Stomach (tissue), 8 donors: ENCODE measurements at regions not wholly inside any gene's neighbourhood (a gene's known extent, or its start where the extent isn't known, plus 50 kb on each side); places are given as distances from the start of the nearest gene placed in this dataset.

Source experiments
- DNase-seq, 2 donors: peaks; one replicate each; pipeline versions ENCODE4 v3.0.0 to v3.0.0-alpha.2; 2013 to 2019
- H3K27ac ChIP-seq, 5 donors: fragments of 200-600 bp in 4 of 5; sonication (generic) in 4 of 5; one replicate each; pipeline ENCODE4 v1.5.1; 2013 to 2019; ENCODE audit warnings: mild to moderate bottlenecking in 1 of 5, moderate library complexity in 1 of 5
- H3K27me3 ChIP-seq, 3 donors: fragments of 200-600 bp; sonication (generic); one replicate each; pipeline ENCODE4 v1.5.1; 2017 to 2019; ENCODE audit warnings: mixed run types in 1 of 3
- H3K36me3 ChIP-seq, 4 donors: fragments of 200-600 bp; sonication (generic); 1 replicate in 3 of 4; 2 replicates in 1 of 4; pipeline ENCODE4 v1.5.1; 2016 to 2019
- H3K4me1 ChIP-seq, 4 donors: fragments of 200-600 bp; sonication (generic); one replicate each; pipeline ENCODE4 v1.5.1; 2016 to 2019
- H3K4me3 ChIP-seq, 4 donors: fragments of 200-600 bp; sonication (generic) in 3 of 4; one replicate each; pipeline ENCODE4 v1.5.1; 2016 to 2019; ENCODE audit warnings: mild to moderate bottlenecking in 1 of 4
- H3K9me3 ChIP-seq, 4 donors: fragments of 200-600 bp; sonication (generic); one replicate each; pipeline ENCODE4 v1.5.1; 2016 to 2019
- EP300 ChIP-seq: sonication (generic); formaldehyde crosslinking; IDR thresholded peaks from one replicate; pipeline ENCODE4 v1.6.1; 2017; ENCODE audit warnings: antibody characterized with exemption
- POLR2A ChIP-seq, 4 donors: fragments of 450-650 bp; IDR thresholded peaks; one replicate each; pipeline ENCODE4 v1.6.1; 2016; ENCODE audit warnings: antibody characterized with exemption in 4 of 4, control low read depth in 2 of 4, mild to moderate bottlenecking in 1 of 4, moderate library complexity in 1 of 4
- POLR2AphosphoS5 ChIP-seq, 3 donors: sonication (generic); formaldehyde crosslinking; IDR thresholded peaks; one replicate each; pipeline ENCODE4 v1.6.1; 2016; ENCODE audit warnings: antibody characterized with exemption in 3 of 3
- WGBS, 5 donors: extraction: QIAGEN DNeasy Blood & Tissue Kit in 3 of 5; methylation state at CpG; one replicate each; pipeline versions ENCODE4 v1.1.5 to v1.1.7; 2013 to 2018; 5-methylcytosine and 5-hydroxymethylcytosine counted together
- intact Hi-C: fragments of 100-400 bp; cut with DNase I; formaldehyde crosslinking; loops from one replicate; pipeline ENCODE4 v1.15.1; 2023; ENCODE audit warnings: low total_unique reads
- TF ChIP-seq, protein P1 (sequence below), 7 experiments: fragments of 450-650 bp in 4 of 7; fragments of 200-600 bp in 3 of 7; sonication (generic) in 3 of 7; IDR thresholded peaks; one replicate each; pipeline ENCODE4 v1.5.1; 2016 to 2019; ENCODE audit warnings: antibody characterized with exemption in 7 of 7, control low read depth in 2 of 7, mild to moderate bottlenecking in 1 of 7
- donor health status: healthy with polysubstance abuse.
- donor health status: Bipolar disorder and iron deficiency.
- donor health status: healthy.

DNA sequence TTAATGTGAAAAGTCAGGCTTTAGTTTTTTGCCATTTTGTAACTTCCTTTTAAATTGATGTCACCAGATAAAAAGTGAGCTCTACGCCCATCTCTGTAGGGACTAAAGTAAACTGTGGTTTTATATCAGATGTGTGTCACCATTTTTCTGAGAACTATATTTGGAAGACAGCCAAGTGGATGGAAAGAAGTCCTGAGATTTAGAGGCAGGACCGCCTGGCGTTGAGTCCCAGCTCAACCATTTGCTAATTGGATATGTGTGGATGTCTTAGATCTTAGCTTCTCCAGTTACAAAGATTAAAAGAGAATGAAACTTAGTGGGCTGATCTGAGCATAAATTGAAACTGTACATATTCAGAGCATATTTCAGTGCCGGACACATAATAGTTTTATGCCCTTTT is 691.6 kb upstream of the CELF2 start:
- 60 to 66% (median 65%) methylated on average over 4 of the region's 4 CpGs for whole genome bisulfite sequencing, 5 donors
- TF ChIP-seq, protein P1, sequence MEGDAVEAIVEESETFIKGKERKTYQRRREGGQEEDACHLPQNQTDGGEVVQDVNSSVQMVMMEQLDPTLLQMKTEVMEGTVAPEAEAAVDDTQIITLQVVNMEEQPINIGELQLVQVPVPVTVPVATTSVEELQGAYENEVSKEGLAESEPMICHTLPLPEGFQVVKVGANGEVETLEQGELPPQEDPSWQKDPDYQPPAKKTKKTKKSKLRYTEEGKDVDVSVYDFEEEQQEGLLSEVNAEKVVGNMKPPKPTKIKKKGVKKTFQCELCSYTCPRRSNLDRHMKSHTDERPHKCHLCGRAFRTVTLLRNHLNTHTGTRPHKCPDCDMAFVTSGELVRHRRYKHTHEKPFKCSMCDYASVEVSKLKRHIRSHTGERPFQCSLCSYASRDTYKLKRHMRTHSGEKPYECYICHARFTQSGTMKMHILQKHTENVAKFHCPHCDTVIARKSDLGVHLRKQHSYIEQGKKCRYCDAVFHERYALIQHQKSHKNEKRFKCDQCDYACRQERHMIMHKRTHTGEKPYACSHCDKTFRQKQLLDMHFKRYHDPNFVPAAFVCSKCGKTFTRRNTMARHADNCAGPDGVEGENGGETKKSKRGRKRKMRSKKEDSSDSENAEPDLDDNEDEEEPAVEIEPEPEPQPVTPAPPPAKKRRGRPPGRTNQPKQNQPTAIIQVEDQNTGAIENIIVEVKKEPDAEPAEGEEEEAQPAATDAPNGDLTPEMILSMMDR (IDR thresholded peaks at IDR 0.05): no peak
- TF ChIP-seq EP300 (no peak), POLR2A (IDR thresholded peaks at IDR 0.05) (no peak), POLR2AphosphoS5 (IDR thresholded peaks at IDR 0.05) (no peak)
- intact Hi-C loops: no loop called here

DNA sequence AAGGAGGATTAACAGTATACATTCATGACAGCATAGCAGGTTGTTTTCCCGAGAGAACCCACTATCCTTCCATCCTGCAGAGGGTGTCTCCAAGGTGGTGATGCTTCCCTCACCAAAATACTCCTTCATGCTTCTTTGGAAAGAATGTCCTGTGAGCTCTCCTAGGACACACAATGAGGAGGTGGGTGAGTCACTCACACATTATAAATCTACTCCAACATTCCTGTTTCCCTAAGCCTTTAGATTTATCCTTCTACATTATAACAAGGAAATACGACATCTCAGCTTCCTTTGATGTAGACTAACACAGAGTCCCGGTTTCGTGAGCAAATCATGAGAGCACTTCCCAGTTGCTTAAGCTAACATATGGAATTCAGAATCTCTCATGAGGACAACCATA is 689.7 kb upstream of the CELF2 start:
- Histone ChIP-seq H3K4me1 (no peaks in the 10 kb centered on the region), H3K4me3 (no peak overlapping the region), H3K36me3 (no peaks in the 10 kb centered on the region), H3K27me3 (no peaks in the 10 kb centered on the region), H3K27ac (no peak overlapping the region), H3K9me3 (no peaks in the 10 kb centered on the region)
- intact Hi-C loops: no loop called here
- TF ChIP-seq POLR2A (IDR thresholded peaks at IDR 0.05) (no peak), POLR2AphosphoS5 (IDR thresholded peaks at IDR 0.05) (no peak), EP300 (no peak)
- TF ChIP-seq, protein P1 (IDR thresholded peaks at IDR 0.05): no peak
- no peak for DNase-seq
- WGBS, 5 donors: 82 to 88% (median 84%) methylated on average over 4 of the region's 4 CpGs

More for the DNA sequence above, 691.6 kb upstream of the CELF2 start:
- Histone ChIP-seq H3K27me3 (no peaks in the 10 kb centered on the region), H3K4me1 (no peaks in the 10 kb centered on the region), H3K4me3 (no peak overlapping the region), H3K27ac (no peak overlapping the region), H3K36me3 (no peaks in the 10 kb centered on the region), H3K9me3 (no peaks in the 10 kb centered on the region)
- no peak for DNase-seq

DNA sequence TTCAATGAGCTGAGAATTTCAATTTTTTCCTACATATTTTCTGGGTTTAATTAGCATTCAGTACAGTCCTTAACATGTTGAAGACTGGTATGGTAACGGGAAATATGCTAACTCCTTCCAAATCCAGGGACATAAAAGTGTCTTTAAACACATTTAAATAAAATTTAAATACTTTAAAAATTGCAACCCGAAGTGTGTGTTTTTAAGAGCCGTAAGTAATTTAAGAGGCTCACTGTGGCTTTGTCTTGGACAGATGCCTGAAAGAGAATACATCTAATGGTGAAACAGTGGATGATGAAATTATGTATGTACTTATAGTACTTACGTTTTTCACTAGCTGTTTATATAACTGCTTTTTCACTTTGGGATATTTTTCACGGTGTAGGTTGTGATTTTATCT is 687.3 kb upstream of the CELF2 start:
- Histone ChIP-seq H3K4me1 (no peaks in the 10 kb centered on the region), H3K27ac (no peak overlapping the region), H3K36me3 (no peaks in the 10 kb centered on the region), H3K9me3 (no peaks in the 10 kb centered on the region), H3K4me3 (no peak overlapping the region), H3K27me3 (no peaks in the 10 kb centered on the region)
- intact Hi-C loops: no loop called here
- TF ChIP-seq POLR2AphosphoS5 (IDR thresholded peaks at IDR 0.05): no peak
- TF ChIP-seq EP300: no peak
- no peak for TF ChIP-seq POLR2A (IDR thresholded peaks at IDR 0.05)
- TF ChIP-seq, protein P1 (IDR thresholded peaks at IDR 0.05): no peak
- no peak for DNase-seq
- WGBS, 5 donors: 66 to 71% (median 70%) methylated on average over 5 of the region's 5 CpGs

DNA sequence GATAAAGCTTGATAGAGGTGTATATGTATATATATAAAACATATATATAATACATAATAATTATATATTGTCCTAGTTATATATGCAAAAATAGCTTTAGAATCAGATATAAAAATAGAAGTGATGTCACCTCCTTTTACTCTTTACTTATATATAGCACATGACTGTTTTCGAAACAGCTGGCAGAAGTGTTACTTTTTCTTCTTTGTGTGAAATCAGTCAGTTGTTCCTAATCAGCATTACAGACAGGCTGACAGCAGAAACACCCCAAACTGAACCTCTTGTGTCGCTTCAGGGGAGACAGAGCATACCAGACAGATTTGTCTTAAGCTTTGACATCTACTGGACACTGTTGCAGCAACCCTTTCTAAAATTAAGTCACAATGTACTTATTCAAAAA is 684.9 kb upstream of the CELF2 start:
- H3K9me3 ChIP-seq: no peaks in the 10 kb centered on the region
- TF ChIP-seq, protein P1 (IDR thresholded peaks at IDR 0.05): no peak
- TF ChIP-seq POLR2A (IDR thresholded peaks at IDR 0.05): no peak
- TF ChIP-seq EP300: no peak
- TF ChIP-seq POLR2AphosphoS5 (IDR thresholded peaks at IDR 0.05): no peak
- no peaks in the 10 kb centered on the region for H3K36me3 ChIP-seq
- no peak for DNase-seq
- no peak overlapping the region for H3K27ac ChIP-seq
- 61 to 86% (median 76%) methylated on average over 2 of the region's 2 CpGs for WGBS, 5 donors
- H3K4me3 ChIP-seq: no peak overlapping the region
- no peaks in the 10 kb centered on the region for H3K4me1 ChIP-seq
- intact Hi-C loops: no loop called here
- no peaks in the 10 kb centered on the region for H3K27me3 ChIP-seq
